Neural cell (in vitro differentiated cells): ENCODE measurements at regions not wholly inside any gene's neighbourhood (a gene's known extent, or its start where the extent isn't known, plus 50 kb on each side); places are given as distances from the start of the nearest gene placed in this dataset.

ENCODE experiments used
- CTCF ChIP-seq: fragments of 450-650 bp; IDR thresholded peaks from 2 replicates; pipeline ENCODE4 v1.5.1; 2014; ENCODE audit warnings: antibody characterized with exemption, mild to moderate bottlenecking, moderate library complexity; ENCODE audit not compliant: poor library complexity, severe bottlenecking
- EP300 ChIP-seq: fragments of 450-650 bp; conservative IDR thresholded peaks from 2 replicates; pipeline ENCODE4 v1.6.1; 2014; ENCODE audit warnings: antibody characterized with exemption, mild to moderate bottlenecking, moderate library complexity; ENCODE audit not compliant: poor library complexity, severe bottlenecking
- EZH2 ChIP-seq: fragments of 200-600, 300-800 bp; shearing (Covaris generic), sonication (generic); IDR thresholded peaks from 2 replicates; pipeline ENCODE4 v1.6.1; 2014; ENCODE audit warnings: antibody characterized with exemption, low read length, borderline replicate concordance, mild to moderate bottlenecking; ENCODE audit not compliant: insufficient read depth, poor library complexity, severe bottlenecking
- POLR2AphosphoS5 ChIP-seq: IDR thresholded peaks from 2 replicates; pipeline ENCODE4 v1.6.1; 2012
- SMC3 ChIP-seq: fragments of 450-650 bp; conservative IDR thresholded peaks from 2 replicates; pipeline ENCODE4 v1.6.1; 2014; ENCODE audit warnings: antibody characterized with exemption, mild to moderate bottlenecking, moderate library complexity; ENCODE audit not compliant: poor library complexity
- TAF1 ChIP-seq: IDR thresholded peaks from 2 replicates; pipeline ENCODE4 v1.6.1; 2012; ENCODE audit warnings: low read depth
- TF ChIP-seq, protein P1 (sequence below): IDR thresholded peaks from 2 replicates; pipeline ENCODE4 v1.6.1; 2012; ENCODE audit warnings: borderline replicate concordance

DNA sequence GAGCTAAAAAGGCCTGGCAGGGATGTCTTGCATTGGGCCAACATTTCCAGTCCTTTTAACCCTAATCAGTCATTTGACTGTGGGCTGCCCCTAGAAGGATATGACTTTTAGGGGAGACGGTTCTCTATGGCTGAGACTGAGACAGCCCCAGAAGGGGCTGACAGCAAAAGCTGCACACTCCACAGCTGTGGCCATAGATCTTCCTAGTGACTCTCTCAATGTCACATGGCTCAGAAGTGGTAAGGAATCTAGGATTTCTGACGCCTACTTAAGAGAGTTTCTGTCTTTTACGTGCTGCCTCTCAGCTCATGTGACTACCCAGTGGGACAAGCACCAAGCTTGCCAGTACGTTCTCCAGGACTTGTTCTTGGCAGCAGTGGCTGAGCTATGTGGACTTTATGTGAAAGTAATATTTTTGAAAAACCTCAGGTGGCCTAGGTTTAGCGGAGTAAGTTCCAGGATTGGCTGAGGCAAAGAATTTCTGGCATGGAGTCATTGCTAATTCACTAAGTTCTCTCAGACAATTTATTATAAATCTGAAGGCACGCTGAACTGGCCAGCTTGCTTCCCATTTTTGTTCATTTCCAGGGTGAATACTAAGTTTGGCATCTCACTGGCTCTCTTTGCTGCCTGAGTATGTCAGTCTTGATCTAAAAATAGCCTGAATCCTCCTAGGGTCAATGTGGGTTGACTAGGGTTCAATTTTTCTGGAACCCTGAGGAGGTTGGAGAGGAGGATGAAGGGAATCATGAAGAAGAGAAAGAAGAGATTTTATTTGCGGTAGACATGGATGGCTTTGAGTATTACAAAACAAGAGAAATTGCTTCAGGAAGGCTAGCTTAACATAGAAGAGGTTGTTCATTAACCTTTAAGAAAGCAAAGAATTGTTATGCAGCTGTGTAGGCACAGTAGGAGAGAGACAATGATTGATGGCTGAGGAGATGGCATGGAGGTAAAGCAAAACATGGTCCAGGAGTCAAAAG, 271.8 kb downstream of the AEBP2 start:
- TF ChIP-seq CTCF: no peak
- TF ChIP-seq EZH2: no peak
- TF ChIP-seq, protein P1, sequence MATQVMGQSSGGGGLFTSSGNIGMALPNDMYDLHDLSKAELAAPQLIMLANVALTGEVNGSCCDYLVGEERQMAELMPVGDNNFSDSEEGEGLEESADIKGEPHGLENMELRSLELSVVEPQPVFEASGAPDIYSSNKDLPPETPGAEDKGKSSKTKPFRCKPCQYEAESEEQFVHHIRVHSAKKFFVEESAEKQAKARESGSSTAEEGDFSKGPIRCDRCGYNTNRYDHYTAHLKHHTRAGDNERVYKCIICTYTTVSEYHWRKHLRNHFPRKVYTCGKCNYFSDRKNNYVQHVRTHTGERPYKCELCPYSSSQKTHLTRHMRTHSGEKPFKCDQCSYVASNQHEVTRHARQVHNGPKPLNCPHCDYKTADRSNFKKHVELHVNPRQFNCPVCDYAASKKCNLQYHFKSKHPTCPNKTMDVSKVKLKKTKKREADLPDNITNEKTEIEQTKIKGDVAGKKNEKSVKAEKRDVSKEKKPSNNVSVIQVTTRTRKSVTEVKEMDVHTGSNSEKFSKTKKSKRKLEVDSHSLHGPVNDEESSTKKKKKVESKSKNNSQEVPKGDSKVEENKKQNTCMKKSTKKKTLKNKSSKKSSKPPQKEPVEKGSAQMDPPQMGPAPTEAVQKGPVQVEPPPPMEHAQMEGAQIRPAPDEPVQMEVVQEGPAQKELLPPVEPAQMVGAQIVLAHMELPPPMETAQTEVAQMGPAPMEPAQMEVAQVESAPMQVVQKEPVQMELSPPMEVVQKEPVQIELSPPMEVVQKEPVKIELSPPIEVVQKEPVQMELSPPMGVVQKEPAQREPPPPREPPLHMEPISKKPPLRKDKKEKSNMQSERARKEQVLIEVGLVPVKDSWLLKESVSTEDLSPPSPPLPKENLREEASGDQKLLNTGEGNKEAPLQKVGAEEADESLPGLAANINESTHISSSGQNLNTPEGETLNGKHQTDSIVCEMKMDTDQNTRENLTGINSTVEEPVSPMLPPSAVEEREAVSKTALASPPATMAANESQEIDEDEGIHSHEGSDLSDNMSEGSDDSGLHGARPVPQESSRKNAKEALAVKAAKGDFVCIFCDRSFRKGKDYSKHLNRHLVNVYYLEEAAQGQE: no peak
- no peak for TF ChIP-seq EP300
- no peak for TF ChIP-seq SMC3
- no peak for TF ChIP-seq TAF1
- no peak for TF ChIP-seq POLR2AphosphoS5
